AG04449 (cell line): ENCODE measurements at regions not wholly inside any gene's neighbourhood (a gene's known extent, or its start where the extent isn't known, plus 50 kb on each side); places are given as distances from the start of the nearest gene placed in this dataset.

Source experiments
- CTCF ChIA-PET: fragments of 350-600 bp; formaldehyde crosslinking; extraction: SDS; loops from one replicate; lab custom pipeline; 2021; ENCODE audit warnings: antibody characterized with exemption; lab: Yijun Ruan, JAX
- POLR2A ChIA-PET: fragments of 400-600, 350-600 bp; formaldehyde crosslinking; extraction: SDS; loops from one replicate; lab custom pipeline; 2020; ENCODE audit warnings: antibody characterized with exemption, inconsistent platforms; lab: Yijun Ruan, JAX
- DNase-seq: peaks from one replicate; pipeline ENCODE4 v3.0.0-alpha.2; 2010; ENCODE audit warnings: low read depth, low spot score
- H3K4me3 ChIP-seq: 2 replicates; pipeline ENCODE4 v1.5.1; 2011; ENCODE audit warnings: low read depth, mild to moderate bottlenecking, control low read depth, low read length
- TF ChIP-seq, protein P1 (sequence below): IDR thresholded peaks from one replicate; pipeline ENCODE4 v1.5.1; 2011; ENCODE audit warnings: mild to moderate bottlenecking, moderate library complexity, low read length, control low read depth, inconsistent platforms; ENCODE audit not compliant: insufficient read depth; ENCODE audit errors: missing control alignments

DNA sequence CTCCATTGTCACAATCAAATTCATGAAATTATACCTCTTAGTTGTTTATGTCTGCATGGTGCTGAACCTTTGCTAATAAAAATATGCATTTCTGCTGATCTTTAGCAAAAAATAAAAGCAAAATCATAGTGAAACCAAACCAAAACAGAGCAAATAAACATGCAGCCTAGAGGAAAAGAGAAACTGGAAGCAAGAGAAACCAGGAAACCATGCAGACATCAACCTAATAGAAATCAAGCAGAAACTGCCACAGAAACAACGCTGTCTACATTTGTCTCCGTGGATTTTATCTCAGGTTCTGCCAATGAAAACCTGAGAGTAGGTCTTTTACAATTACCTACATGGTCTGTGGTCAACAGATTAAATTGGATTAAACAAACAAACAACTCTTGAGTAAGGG, 173.7 kb downstream of the SYT10 start:
- no peak overlapping the region for H3K4me3 ChIP-seq
- POLR2A ChIA-PET, result no interaction called here
- CTCF ChIA-PET, result no interaction called here
- no peak for DNase-seq
- TF ChIP-seq, protein P1, sequence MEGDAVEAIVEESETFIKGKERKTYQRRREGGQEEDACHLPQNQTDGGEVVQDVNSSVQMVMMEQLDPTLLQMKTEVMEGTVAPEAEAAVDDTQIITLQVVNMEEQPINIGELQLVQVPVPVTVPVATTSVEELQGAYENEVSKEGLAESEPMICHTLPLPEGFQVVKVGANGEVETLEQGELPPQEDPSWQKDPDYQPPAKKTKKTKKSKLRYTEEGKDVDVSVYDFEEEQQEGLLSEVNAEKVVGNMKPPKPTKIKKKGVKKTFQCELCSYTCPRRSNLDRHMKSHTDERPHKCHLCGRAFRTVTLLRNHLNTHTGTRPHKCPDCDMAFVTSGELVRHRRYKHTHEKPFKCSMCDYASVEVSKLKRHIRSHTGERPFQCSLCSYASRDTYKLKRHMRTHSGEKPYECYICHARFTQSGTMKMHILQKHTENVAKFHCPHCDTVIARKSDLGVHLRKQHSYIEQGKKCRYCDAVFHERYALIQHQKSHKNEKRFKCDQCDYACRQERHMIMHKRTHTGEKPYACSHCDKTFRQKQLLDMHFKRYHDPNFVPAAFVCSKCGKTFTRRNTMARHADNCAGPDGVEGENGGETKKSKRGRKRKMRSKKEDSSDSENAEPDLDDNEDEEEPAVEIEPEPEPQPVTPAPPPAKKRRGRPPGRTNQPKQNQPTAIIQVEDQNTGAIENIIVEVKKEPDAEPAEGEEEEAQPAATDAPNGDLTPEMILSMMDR, result no peak

DNA sequence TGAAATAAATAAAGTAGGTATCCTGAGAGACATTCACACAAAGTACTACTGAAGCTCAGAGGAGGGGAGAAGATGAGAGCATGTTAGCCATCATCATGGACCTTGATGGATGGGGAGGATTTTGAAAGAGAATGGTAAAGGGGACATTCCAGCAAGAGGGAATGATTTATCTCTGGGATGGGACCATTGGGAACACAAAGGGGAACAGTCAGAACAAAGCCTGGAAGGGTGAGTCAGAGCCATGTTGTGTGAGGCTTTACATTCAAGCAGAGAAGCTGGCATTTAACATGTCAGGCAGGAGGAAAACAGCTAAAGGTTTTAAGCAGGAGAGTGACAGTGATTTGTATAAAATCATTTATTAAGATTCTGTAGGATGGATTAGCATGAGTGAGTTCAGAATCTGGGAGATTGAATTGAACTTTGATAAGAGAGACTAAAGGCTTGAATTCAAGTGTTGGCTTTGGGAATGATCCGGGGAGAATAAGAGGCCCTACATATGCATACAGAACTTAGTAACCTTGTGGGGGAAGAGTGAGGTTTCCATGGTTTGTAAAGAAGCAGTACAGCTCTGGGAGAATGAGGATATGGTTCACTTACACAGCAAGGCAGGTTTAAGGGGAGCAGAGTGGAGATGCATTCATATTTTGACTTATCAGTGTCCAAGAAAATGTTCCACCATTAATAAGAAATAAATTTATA, 174.4 kb downstream of the SYT10 start:
- TF ChIP-seq, protein P1, result no peak
- no peak for DNase-seq
- CTCF ChIA-PET, result no interaction called here
- POLR2A ChIA-PET, result no interaction called here
- no peak overlapping the region for H3K4me3 ChIP-seq

- no peak for DNase-seq
- TF ChIP-seq, protein P1, result no peak
- no peak overlapping the region for H3K4me3 ChIP-seq
- CTCF ChIA-PET, result no interaction called here
- POLR2A ChIA-PET, result no interaction called here
These were observed 186.4 kb downstream of the SYT10 start for GRCh38 chr12:33253178-33253577.

GRCh38 chr12:33251548-33251947, 188.1 kb downstream of the SYT10 start:
- no peak for DNase-seq
- ChIA-PET POLR2A (no interaction called here), CTCF (no interaction called here)
- H3K4me3 ChIP-seq, result no peak overlapping the region
- TF ChIP-seq, protein P1, result no peak

- POLR2A ChIA-PET, result no interaction called here
- no peak overlapping the region for H3K4me3 ChIP-seq
- TF ChIP-seq, protein P1, result no peak
- no peak for DNase-seq
- CTCF ChIA-PET, result no interaction called here
These were observed 191.3 kb downstream of the SYT10 start for GRCh38 chr12:33248364-33248763.

GRCh38 chr12:33247625-33248024, 192.0 kb downstream of the SYT10 start:
- ChIA-PET POLR2A (no interaction called here), CTCF (no interaction called here)
- TF ChIP-seq, protein P1, result no peak
- no peak for DNase-seq
- no peak overlapping the region for H3K4me3 ChIP-seq
